WI38 (cell line): ENCODE measurements at regions not wholly inside any gene's neighbourhood (a gene's known extent, or its start where the extent isn't known, plus 50 kb on each side); places are given as distances from the start of the nearest gene placed in this dataset.

ENCODE experiments used
- H3K4me3 ChIP-seq: 2 replicates; pipeline ENCODE4 v1.5.1; 2011; ENCODE audit warnings: low read depth, mild to moderate bottlenecking, control low read depth, low read length
- CTCF ChIP-seq: IDR thresholded peaks from 2 replicates; pipeline ENCODE4 v1.5.1; 2012; ENCODE audit warnings: low read depth, mild to moderate bottlenecking, control low read depth, low read length

DNA sequence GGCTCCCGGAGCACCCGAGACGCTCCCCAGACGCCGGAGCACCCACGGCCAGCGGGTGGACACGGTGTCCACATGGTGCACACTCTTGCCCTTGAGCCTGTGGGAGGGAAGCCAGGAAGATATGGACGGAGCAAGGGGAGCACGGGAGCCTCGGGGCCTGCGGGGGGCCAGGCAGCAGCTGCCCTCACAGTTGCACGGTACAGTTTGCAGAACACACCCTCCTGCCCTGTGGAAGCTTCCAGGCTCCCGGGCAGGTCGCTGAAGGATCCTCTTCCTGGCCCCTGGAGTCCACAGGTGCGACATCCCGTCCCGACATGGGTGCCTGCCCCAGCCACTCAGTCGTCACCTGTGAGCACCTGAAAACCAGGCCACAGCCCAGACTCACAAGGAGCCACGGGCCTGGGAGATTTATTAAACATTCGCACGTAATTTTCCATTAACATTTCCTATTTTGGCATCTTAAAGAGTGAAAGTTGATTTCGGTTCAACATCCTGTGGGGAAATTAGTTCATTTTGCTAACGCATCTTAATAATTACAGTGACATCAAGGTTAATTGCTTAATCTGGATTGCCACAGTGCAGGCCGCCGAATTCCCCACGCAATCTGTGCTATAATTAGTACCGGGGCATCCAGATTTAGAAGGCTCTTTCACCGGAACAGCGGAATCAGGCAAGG, 253.3 kb downstream of the BRD1 start:
- TF ChIP-seq CTCF: no peak

GRCh38 chr22:49573109-49573765, 254.4 kb downstream of the BRD1 start:
- no peak overlapping the region for H3K4me3 ChIP-seq
- no peak for TF ChIP-seq CTCF

More for the DNA sequence above, 253.3 kb downstream of the BRD1 start:
- no peak overlapping the region for H3K4me3 ChIP-seq

- TF ChIP-seq CTCF: no peak
Observed at GRCh38 chr22:49571326-49571725, 256.3 kb downstream of the BRD1 start.

DNA sequence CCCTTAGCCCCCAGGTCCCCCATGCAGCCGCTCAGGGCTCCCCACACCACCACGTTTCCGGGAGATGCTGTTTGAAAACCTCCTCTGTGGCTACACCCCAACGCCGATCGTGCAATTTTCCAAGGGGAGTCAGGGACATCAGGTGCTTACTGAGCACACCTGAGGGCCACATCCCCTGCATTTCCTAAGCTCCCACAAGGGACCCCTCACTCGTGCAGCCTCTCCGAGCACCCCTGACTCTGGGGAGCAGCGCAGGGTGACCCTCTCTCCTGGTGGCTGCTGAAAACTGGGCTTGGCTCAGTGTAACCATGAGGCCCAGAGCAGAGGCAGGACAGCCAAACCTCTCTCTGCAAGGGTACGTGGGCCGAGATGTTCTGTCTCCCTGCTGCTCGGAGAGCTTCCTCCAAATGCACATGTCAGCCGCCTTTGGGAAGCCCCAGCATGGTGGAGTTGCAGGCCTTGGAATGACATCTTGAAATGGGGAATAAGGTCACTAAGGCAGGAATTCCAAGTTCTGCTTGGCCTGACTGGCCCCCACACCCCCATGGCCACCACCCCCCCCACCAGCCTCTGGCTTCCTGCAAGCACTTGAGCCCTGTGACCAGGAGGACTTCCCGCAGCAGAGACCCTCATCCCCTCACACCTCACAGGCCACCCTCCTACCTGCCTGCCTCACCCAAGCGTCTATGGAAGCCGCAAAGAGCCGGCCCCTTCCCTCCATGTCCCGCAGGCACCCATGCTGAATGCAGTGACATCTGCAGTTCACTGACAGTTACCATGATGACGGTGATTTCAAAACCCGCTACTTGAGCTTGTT, 257.4 kb downstream of the BRD1 start:
- no peak for TF ChIP-seq CTCF
- H3K4me3 ChIP-seq: no peak overlapping the region

More at GRCh38 chr22:49571326-49571725, 256.3 kb downstream of the BRD1 start:
- H3K4me3 ChIP-seq: no peak overlapping the region

DNA sequence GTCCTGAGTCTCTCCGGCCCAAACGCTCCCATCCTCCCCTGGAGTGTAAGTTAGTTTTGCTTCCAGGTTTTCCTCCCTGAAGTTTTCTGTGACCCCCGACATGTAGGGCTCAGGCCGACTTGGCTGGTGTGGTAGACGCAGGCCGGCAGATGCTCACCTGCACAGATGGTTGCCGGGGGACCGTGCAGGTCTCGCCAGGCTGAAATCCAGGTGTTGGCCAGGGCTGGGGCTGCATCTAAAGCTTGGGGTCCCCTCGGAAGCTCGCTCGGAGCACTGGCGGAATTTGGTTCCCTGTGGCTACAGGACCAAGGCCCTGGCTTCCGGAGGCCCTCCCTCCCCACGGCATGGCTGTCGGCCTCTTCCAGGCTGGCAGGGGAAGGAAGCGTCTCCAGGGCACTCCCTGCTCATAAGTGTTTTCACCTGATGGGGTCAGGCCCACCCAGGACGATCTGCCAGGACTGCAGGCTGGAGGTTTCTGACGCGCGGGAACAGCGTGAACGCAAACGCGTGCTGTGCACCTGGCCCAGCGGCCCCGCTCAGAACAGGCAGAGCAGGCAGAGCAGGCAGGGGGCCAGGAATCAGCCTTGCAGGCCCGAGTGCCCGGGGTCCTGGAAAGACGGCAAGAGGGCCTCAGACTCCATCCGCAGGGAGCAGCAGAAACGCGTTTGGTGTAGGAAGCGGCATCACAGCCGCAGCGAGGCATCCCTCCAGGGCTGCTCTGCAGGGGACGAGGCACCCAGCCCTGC, 258.2 kb downstream of the BRD1 start:
- no peak overlapping the region for H3K4me3 ChIP-seq
- no peak for TF ChIP-seq CTCF

GRCh38 chr22:49568751-49569285, 258.9 kb downstream of the BRD1 start:
- no peak overlapping the region for H3K4me3 ChIP-seq
- no peak for TF ChIP-seq CTCF
